ENCODE measurements at regions not wholly inside any gene's neighbourhood (a gene's known extent, or its start where the extent isn't known, plus 50 kb on each side); places are given as distances from the start of the nearest gene placed in this dataset.

DNA sequence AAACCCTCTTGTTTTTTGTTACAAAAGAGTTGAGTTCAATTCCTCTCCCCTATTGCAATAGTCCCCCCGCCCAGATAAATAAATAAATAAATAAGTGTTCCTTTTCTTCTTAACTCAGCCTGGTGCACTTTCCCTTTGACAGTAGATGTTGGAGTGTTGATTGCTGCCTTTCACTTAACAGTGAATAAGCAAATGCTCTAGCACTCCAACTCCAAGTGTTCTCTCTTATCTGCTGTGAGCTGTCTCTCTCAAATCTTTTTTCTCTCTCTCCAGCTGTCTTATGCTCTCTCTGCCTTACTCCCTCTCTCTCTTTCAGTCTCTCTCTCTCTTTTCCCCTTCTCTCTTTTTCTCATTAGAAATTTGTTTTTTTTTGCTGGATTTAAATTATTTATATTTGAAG lies 216.7 kb downstream of the TMX3 start:
- TF ChIP-seq CTCF (IDR thresholded peaks at IDR 0.05) = no peak
- no peak for TF ChIP-seq SIN3A (IDR thresholded peaks at IDR 0.05; ENCODE audit: borderline replicate concordance, insufficient read depth, low read depth, low read length)
- TF ChIP-seq, protein P1, sequence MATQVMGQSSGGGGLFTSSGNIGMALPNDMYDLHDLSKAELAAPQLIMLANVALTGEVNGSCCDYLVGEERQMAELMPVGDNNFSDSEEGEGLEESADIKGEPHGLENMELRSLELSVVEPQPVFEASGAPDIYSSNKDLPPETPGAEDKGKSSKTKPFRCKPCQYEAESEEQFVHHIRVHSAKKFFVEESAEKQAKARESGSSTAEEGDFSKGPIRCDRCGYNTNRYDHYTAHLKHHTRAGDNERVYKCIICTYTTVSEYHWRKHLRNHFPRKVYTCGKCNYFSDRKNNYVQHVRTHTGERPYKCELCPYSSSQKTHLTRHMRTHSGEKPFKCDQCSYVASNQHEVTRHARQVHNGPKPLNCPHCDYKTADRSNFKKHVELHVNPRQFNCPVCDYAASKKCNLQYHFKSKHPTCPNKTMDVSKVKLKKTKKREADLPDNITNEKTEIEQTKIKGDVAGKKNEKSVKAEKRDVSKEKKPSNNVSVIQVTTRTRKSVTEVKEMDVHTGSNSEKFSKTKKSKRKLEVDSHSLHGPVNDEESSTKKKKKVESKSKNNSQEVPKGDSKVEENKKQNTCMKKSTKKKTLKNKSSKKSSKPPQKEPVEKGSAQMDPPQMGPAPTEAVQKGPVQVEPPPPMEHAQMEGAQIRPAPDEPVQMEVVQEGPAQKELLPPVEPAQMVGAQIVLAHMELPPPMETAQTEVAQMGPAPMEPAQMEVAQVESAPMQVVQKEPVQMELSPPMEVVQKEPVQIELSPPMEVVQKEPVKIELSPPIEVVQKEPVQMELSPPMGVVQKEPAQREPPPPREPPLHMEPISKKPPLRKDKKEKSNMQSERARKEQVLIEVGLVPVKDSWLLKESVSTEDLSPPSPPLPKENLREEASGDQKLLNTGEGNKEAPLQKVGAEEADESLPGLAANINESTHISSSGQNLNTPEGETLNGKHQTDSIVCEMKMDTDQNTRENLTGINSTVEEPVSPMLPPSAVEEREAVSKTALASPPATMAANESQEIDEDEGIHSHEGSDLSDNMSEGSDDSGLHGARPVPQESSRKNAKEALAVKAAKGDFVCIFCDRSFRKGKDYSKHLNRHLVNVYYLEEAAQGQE (IDR thresholded peaks at IDR 0.05; ENCODE audit: insufficient read depth in 1 of 2, low read depth in 2 of 2, low read length in 1 of 2) = no peak
- no peak for TF ChIP-seq POLR2AphosphoS5 (IDR thresholded peaks at IDR 0.05; ENCODE audit: low read depth, low read length)
- no peak for TF ChIP-seq TCF7L2 (IDR thresholded peaks at IDR 0.05; ENCODE audit: low read depth, low read length)
- H3K27me3 ChIP-seq (ENCODE audit: control insufficient read depth, insufficient read depth, low read length) = no peaks in the 10 kb centered on the region
- in situ Hi-C loops (cut with HindIII; ENCODE audit: low pct_unique_long_range_greater_than_20kb, low sequenced_read_pairs) = no loop called here
- POLR2A ChIA-PET = no interaction called here
- no peak overlapping the region for H3K4me3 ChIP-seq (ENCODE audit: low read depth in 2 of 2, low read length in 2 of 2)
- intact Hi-C loops (cut with micrococcal nuclease; ENCODE audit: unreplicated experiment) = no loop called here
- no peaks in the 10 kb centered on the region for H3K9me3 ChIP-seq (ENCODE audit: control insufficient read depth, insufficient read depth, low read depth, low read length)
- no peak overlapping the region for H3K27ac ChIP-seq (ENCODE audit: low read length)
- no TSS peak for BruUV-seq (replicated peaks)
- CTCF ChIA-PET = no interaction called here
- H3K36me3 ChIP-seq (ENCODE audit: control insufficient read depth, insufficient read depth, low read length) = no peaks in the 10 kb centered on the region
- DNase-seq (ENCODE audit: low read depth, low spot score) = no peak
- ATAC-seq = no peak
- no peaks in the 10 kb centered on the region for H3K4me1 ChIP-seq (ENCODE audit: control insufficient read depth, insufficient read depth, low read length)

DNA sequence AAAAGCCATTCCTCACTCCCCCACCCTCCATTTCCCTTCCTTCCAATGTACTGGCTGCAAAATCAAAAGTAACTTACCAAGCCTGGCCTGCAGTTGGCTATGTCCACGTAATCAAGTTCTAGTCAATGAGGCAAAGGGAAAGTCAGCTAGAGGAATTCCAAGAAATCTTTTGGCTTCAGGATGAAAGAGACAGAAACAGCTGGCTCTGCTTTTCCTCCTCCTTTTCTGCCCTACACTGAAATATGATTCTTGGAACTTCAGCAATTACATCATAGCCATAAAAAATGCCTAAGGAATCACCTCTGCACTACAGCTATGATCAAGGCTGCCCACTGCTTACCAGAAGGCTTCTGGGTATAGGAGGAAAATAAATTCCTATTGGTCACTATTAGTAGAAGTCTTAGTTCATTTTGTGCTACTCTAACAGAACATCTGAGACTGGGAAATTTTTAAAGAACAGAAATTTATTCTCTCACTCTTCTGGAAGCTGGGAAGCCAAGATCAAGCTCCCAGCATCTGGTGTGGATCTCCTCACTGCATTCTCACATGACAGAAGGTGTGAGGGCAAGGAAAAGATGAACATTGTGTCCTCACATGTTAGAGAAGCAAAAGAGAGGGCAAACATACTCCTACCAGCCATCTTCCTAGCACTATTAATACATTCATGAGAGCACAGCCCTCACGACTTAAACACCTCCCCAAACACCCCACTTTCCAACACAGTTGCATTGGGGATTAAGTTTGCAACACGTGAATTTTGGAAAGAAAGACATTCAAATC lies 219.9 kb downstream of the TMX3 start:
- ATAC-seq (no peak), DNase-seq (ENCODE audit: low read depth, low spot score) (no peak)
- H3K27ac ChIP-seq (ENCODE audit: low read length) = no peak overlapping the region
- H3K27me3 ChIP-seq (ENCODE audit: control insufficient read depth, insufficient read depth, low read length) = no peaks in the 10 kb centered on the region
- no peak for TF ChIP-seq TCF7L2 (IDR thresholded peaks at IDR 0.05; ENCODE audit: low read depth, low read length)
- TF ChIP-seq POLR2AphosphoS5 (IDR thresholded peaks at IDR 0.05; ENCODE audit: low read depth, low read length) = no peak
- TF ChIP-seq, protein P1 (IDR thresholded peaks at IDR 0.05; ENCODE audit: insufficient read depth in 1 of 2, low read depth in 2 of 2, low read length in 1 of 2) = no peak
- TF ChIP-seq CTCF (IDR thresholded peaks at IDR 0.05) = no peak
- no peak for TF ChIP-seq SIN3A (IDR thresholded peaks at IDR 0.05; ENCODE audit: borderline replicate concordance, insufficient read depth, low read depth, low read length)
- ChIA-PET POLR2A (no interaction called here), CTCF (no interaction called here)
- intact Hi-C loops (cut with micrococcal nuclease; ENCODE audit: unreplicated experiment) (no loop called here), in situ Hi-C loops (cut with HindIII; ENCODE audit: low pct_unique_long_range_greater_than_20kb, low sequenced_read_pairs) (no loop called here)
- H3K4me1 ChIP-seq (ENCODE audit: control insufficient read depth, insufficient read depth, low read length) = no peaks in the 10 kb centered on the region
- H3K36me3 ChIP-seq (ENCODE audit: control insufficient read depth, insufficient read depth, low read length) = no peaks in the 10 kb centered on the region
- BruUV-seq (replicated peaks) = no TSS peak
- H3K9me3 ChIP-seq (ENCODE audit: control insufficient read depth, insufficient read depth, low read depth, low read length) = no peaks in the 10 kb centered on the region
- no peak overlapping the region for H3K4me3 ChIP-seq (ENCODE audit: low read depth in 2 of 2, low read length in 2 of 2)
